SH-SY5Y (cell line): ENCODE measurements at regions not wholly inside any gene's neighbourhood (a gene's known extent, or its start where the extent isn't known, plus 50 kb on each side); places are given as distances from the start of the nearest gene placed in this dataset.

Experiments
- GATA2 ChIP-seq: IDR thresholded peaks from 2 replicates; pipeline ENCODE4 v1.6.1; 2011; ENCODE audit warnings: mild to moderate bottlenecking, low read depth, low read length
- GATA3 ChIP-seq: IDR thresholded peaks from 2 replicates; pipeline ENCODE4 v1.6.1; 2011; ENCODE audit warnings: low read depth, mild to moderate bottlenecking, low read length, moderate library complexity

DNA sequence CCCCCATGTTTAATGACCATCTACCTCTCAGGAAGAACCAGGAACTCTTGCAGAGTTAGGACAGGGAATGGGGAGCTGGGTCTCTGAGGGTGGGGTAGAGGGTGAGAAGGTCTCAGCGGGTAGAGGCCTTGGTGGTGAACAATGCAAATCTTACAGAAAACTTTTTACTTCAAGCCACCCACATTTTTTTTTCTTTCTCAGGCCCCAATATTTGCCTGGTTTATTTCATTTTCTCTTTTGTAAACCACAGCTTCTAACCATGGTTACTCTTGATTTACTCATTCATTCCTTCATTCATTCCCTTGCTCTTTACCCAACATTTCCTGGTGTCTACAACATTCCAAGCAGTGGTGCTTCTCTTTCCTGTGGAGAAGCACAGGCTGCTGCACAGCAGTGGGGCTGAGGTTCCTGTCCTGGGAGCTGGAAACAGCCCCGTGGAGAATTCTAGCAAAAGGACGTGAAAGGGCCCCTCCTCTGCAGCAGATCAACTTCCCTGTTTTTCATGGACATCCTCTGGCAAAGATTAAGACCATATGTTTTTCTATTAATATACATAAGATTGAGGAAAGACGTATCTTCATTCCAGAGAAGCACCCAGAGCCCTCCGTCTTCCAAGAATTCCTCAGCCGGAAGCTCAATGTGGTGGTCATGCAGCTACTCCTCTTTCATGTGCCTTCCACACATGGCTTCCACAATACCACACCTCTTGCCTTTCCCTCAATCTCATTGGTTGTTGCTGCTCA lies 224.4 kb upstream of the SESN3 start:
- TF ChIP-seq GATA2 (no peak), GATA3 (no peak)
